ENCODE measurements at regions not wholly inside any gene's neighbourhood (a gene's known extent, or its start where the extent isn't known, plus 50 kb on each side); places are given as distances from the start of the nearest gene placed in this dataset.

GRCh38 chr5:17384181-17384580 is 113.8 kb upstream of the TAF11L2 start:
- TF ChIP-seq CTCF (IDR thresholded peaks at IDR 0.05; ENCODE audit: insufficient read depth, low read length, poor library complexity, severe bottlenecking) (no peak), EZH2phosphoT487 (conservative IDR thresholded peaks at IDR 0.05; ENCODE audit: low read length) (no peak)

All from SU-DHL-6 (cell line).